Activated CD4-positive, CD25-positive, alpha-beta regulatory T cell (primary cell): ENCODE measurements at regions not wholly inside any gene's neighbourhood (a gene's known extent, or its start where the extent isn't known, plus 50 kb on each side); places are given as distances from the start of the nearest gene placed in this dataset.
"Not testable (repeated sequence)": the region's sequence is repeated elsewhere in the genome, so short reads cannot be mapped to it uniquely, and the experiment has no call there.

Experiments
- DNase-seq, 4 experiments: peaks; one replicate each; lab custom pipeline; 2025; lab: John Stamatoyannopoulos, UW

GRCh38 chr6:100096341-100096740 is 102.3 kb upstream of the MCHR2 start:
- DNase-seq, result no peak

- no peak for DNase-seq
Measured at GRCh38 chr6:100093405-100093804, 99.4 kb upstream of the MCHR2 start.

- no peak for DNase-seq
Measured at GRCh38 chr6:100088009-100088408, 94.0 kb upstream of the MCHR2 start.

GRCh38 chr6:100084991-100085364 is 91.0 kb upstream of the MCHR2 start:
- no peak for DNase-seq

GRCh38 chr6:100084316-100084990 is 90.4 kb upstream of the MCHR2 start:
- no peak for DNase-seq

GRCh38 chr6:100078509-100078908 is 84.5 kb upstream of the MCHR2 start:
- DNase-seq, result no peak

GRCh38 chr6:100065348-100065747 is 71.3 kb upstream of the MCHR2 start:
- DNase-seq, result no peak

GRCh38 chr6:100062621-100063020 is 68.6 kb upstream of the MCHR2 start:
- no peak for DNase-seq

GRCh38 chr6:100057941-100058340 is 63.9 kb upstream of the MCHR2 start:
- DNase-seq, result no peak

- no peak for DNase-seq
Measured at GRCh38 chr6:100050550-100050949, 56.5 kb upstream of the MCHR2 start.

- not testable (repeated sequence) for DNase-seq
Measured at GRCh38 chr6:100043961-100044360, 49.9 kb upstream of the MCHR2 start.
